SIG-M5 treated with dmso at 0.1 percent for 504 hours (cell line): ENCODE measurements at regions not wholly inside any gene's neighbourhood (a gene's known extent, or its start where the extent isn't known, plus 50 kb on each side); places are given as distances from the start of the nearest gene placed in this dataset.
"Not testable (repeated sequence)": the region's sequence is repeated elsewhere in the genome, so short reads cannot be mapped to it uniquely, and the experiment has no call there.

Source experiments
- DNase-seq: peaks from one replicate; lab custom pipeline; 2025; ENCODE audit not compliant: unreplicated experiment; lab: John Stamatoyannopoulos, UW

- DNase-seq = no peak
These were observed 150.9 kb downstream of the HS3ST3B1 start for GRCh38 chr17:14451729-14452191.

- no peak for DNase-seq
These were observed 147.9 kb downstream of the HS3ST3B1 start for GRCh38 chr17:14448818-14449217.

GRCh38 chr17:14446825-14447224 lies 145.9 kb downstream of the HS3ST3B1 start:
- no peak for DNase-seq

GRCh38 chr17:14444915-14445314 lies 144.0 kb downstream of the HS3ST3B1 start:
- no peak for DNase-seq

- DNase-seq = no peak
These were observed 142.1 kb downstream of the HS3ST3B1 start for GRCh38 chr17:14442798-14443528.

- DNase-seq = no peak
These were observed 136.3 kb downstream of the HS3ST3B1 start for GRCh38 chr17:14437176-14437575.

- no peak for DNase-seq
These were observed 135.4 kb downstream of the HS3ST3B1 start for GRCh38 chr17:14436266-14436665.

GRCh38 chr17:14434506-14434905 lies 133.6 kb downstream of the HS3ST3B1 start:
- DNase-seq = no peak

- no peak for DNase-seq
These were observed 131.2 kb downstream of the HS3ST3B1 start for GRCh38 chr17:14432079-14432478.

GRCh38 chr17:14429084-14429483 lies 128.2 kb downstream of the HS3ST3B1 start:
- DNase-seq = no peak

- DNase-seq = no peak
These were observed 127.8 kb downstream of the HS3ST3B1 start for GRCh38 chr17:14428648-14429029.

GRCh38 chr17:14427900-14428647 lies 127.2 kb downstream of the HS3ST3B1 start:
- DNase-seq = no peak

- DNase-seq = not testable (repeated sequence)
These were observed 122.3 kb downstream of the HS3ST3B1 start for GRCh38 chr17:14423156-14423555.

- DNase-seq = no peak
These were observed 116.5 kb downstream of the HS3ST3B1 start for GRCh38 chr17:14417336-14417735.

- no peak for DNase-seq
These were observed 108.4 kb downstream of the HS3ST3B1 start for GRCh38 chr17:14409292-14409691.

GRCh38 chr17:14407541-14407940 lies 106.7 kb downstream of the HS3ST3B1 start:
- no peak for DNase-seq

GRCh38 chr17:14405189-14405588 lies 104.3 kb downstream of the HS3ST3B1 start:
- DNase-seq = no peak
